ENCODE measurements at regions not wholly inside any gene's neighbourhood (a gene's known extent, or its start where the extent isn't known, plus 50 kb on each side); places are given as distances from the start of the nearest gene placed in this dataset.

GRCh38 chr20:40238511-40238910 is 450.5 kb downstream of the MAFB start:
- TF ChIP-seq EZH2 (IDR thresholded peaks at IDR 0.05; ENCODE audit: borderline replicate concordance, low read depth, low read length, severe bottlenecking) (no peak), POLR2A (IDR thresholded peaks at IDR 0.05; ENCODE audit: low read depth, low read length) (no peak), POLR2AphosphoS5 (IDR thresholded peaks at IDR 0.05; ENCODE audit: insufficient read depth, low read depth, low read length) (no peak), FOS (IDR thresholded peaks at IDR 0.05; ENCODE audit: borderline replicate concordance, insufficient read depth, low read length) (no peak), JUN (IDR thresholded peaks at IDR 0.05; ENCODE audit: borderline replicate concordance, insufficient read depth, insufficient read length, low read depth) (no peak)
- TF ChIP-seq, protein P1, sequence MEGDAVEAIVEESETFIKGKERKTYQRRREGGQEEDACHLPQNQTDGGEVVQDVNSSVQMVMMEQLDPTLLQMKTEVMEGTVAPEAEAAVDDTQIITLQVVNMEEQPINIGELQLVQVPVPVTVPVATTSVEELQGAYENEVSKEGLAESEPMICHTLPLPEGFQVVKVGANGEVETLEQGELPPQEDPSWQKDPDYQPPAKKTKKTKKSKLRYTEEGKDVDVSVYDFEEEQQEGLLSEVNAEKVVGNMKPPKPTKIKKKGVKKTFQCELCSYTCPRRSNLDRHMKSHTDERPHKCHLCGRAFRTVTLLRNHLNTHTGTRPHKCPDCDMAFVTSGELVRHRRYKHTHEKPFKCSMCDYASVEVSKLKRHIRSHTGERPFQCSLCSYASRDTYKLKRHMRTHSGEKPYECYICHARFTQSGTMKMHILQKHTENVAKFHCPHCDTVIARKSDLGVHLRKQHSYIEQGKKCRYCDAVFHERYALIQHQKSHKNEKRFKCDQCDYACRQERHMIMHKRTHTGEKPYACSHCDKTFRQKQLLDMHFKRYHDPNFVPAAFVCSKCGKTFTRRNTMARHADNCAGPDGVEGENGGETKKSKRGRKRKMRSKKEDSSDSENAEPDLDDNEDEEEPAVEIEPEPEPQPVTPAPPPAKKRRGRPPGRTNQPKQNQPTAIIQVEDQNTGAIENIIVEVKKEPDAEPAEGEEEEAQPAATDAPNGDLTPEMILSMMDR (IDR thresholded peaks at IDR 0.05; ENCODE audit: extremely low read depth in 1 of 2, insufficient read depth in 1 of 2, low read depth in 1 of 2, low read length in 2 of 2) = no peak
